HG02884 (cell line): ENCODE measurements at regions not wholly inside any gene's neighbourhood (a gene's known extent, or its start where the extent isn't known, plus 50 kb on each side); places are given as distances from the start of the nearest gene placed in this dataset.
A peak's percentile ranks its signal among the peaks of the same experiment; 100 is the strongest.

Experiments
- ATAC-seq: cut with Tn5 transposase; IDR thresholded peaks from one replicate; pipeline ENCODE4 v1.9.1; 2021; ENCODE audit warnings: mild to moderate bottlenecking, moderate library complexity; ENCODE audit not compliant: unreplicated experiment

GRCh38 chr10:31720546-31720945 lies 208.1 kb downstream of the ARHGAP12 start:
- no peak for ATAC-seq

- ATAC-seq = no peak
Observed at GRCh38 chr10:31709476-31709875, 219.2 kb downstream of the ARHGAP12 start.

- no peak for ATAC-seq
Observed at GRCh38 chr10:31709028-31709427, 219.6 kb downstream of the ARHGAP12 start.

- ATAC-seq = no peak
Observed at GRCh38 chr10:31708474-31708873, 220.2 kb downstream of the ARHGAP12 start.

- ATAC-seq = peak; percentile 3
Observed at GRCh38 chr10:31708046-31708445, 220.6 kb downstream of the ARHGAP12 start.

GRCh38 chr10:31707093-31708039 lies 221.3 kb downstream of the ARHGAP12 start:
- ATAC-seq = peak; percentile 88

- ATAC-seq = no peak
Observed at GRCh38 chr10:31706464-31707092, 222.1 kb downstream of the ARHGAP12 start.

- no peak for ATAC-seq
Observed at GRCh38 chr10:31705136-31705535, 223.5 kb downstream of the ARHGAP12 start.

GRCh38 chr10:31704195-31704594 lies 224.4 kb downstream of the ARHGAP12 start:
- ATAC-seq = no peak

- ATAC-seq = no peak
Observed at GRCh38 chr10:31702954-31703353, 225.7 kb downstream of the ARHGAP12 start.

GRCh38 chr10:31702005-31702404 lies 226.6 kb downstream of the ARHGAP12 start:
- ATAC-seq = peak; percentile 54

- peak; percentile 23 for ATAC-seq
Observed at GRCh38 chr10:31701546-31701945, 227.1 kb downstream of the ARHGAP12 start.

GRCh38 chr10:31700181-31700611 lies 228.4 kb downstream of the ARHGAP12 start:
- no peak for ATAC-seq

GRCh38 chr10:31698181-31698830 lies 230.3 kb downstream of the ARHGAP12 start:
- ATAC-seq = no peak

GRCh38 chr10:31697271-31698180 lies 231.1 kb downstream of the ARHGAP12 start:
- no peak for ATAC-seq

GRCh38 chr10:31694929-31695837 lies 233.4 kb downstream of the ARHGAP12 start:
- no peak for ATAC-seq

- no peak for ATAC-seq
Observed at GRCh38 chr10:31694126-31694685, 234.4 kb downstream of the ARHGAP12 start.

GRCh38 chr10:31693491-31693890 lies 235.1 kb downstream of the ARHGAP12 start:
- no peak for ATAC-seq

GRCh38 chr10:31689233-31689632 lies 239.4 kb downstream of the ARHGAP12 start:
- no peak for ATAC-seq
